Suprapubic skin (tissue), 4 donors: ENCODE measurements at regions not wholly inside any gene's neighbourhood (a gene's known extent, or its start where the extent isn't known, plus 50 kb on each side); places are given as distances from the start of the nearest gene placed in this dataset.

ENCODE experiments used
- CTCF ChIP-seq, 2 donors: fragments of 200-600 bp in 1 of 2; fragments of 450-650 bp in 1 of 2; sonication (generic) in 1 of 2; IDR thresholded peaks; one replicate each; pipeline ENCODE4 v1.5.1; 2016 to 2019; ENCODE audit warnings: antibody characterized with exemption in 2 of 2, mild to moderate bottlenecking in 1 of 2, moderate library complexity in 1 of 2
- EP300 ChIP-seq: sonication (generic); formaldehyde crosslinking; IDR thresholded peaks from one replicate; pipeline ENCODE4 v1.6.1; 2017; ENCODE audit warnings: antibody characterized with exemption
- POLR2A ChIP-seq, 2 donors: fragments of 450-650 bp; IDR thresholded peaks; one replicate each; pipeline ENCODE4 v1.6.1; 2017; ENCODE audit warnings: antibody characterized with exemption in 2 of 2, mild to moderate bottlenecking in 2 of 2, moderate library complexity in 2 of 2
- POLR2AphosphoS5 ChIP-seq, 3 donors: sonication (generic); formaldehyde crosslinking; IDR thresholded peaks; one replicate each; pipeline ENCODE4 v1.6.1; 2017; ENCODE audit warnings: antibody characterized with exemption in 3 of 3

GRCh38 chr5:92852219-92852618, 728.8 kb downstream of the NR2F1-AS1 start:
- no peak for TF ChIP-seq CTCF (IDR thresholded peaks at IDR 0.05)
- TF ChIP-seq POLR2A (IDR thresholded peaks at IDR 0.05), result no peak
- no peak for TF ChIP-seq POLR2AphosphoS5 (IDR thresholded peaks at IDR 0.05)
- TF ChIP-seq EP300, result no peak
